Activated T-helper 1 cell treated with Interleukin-2 at 50 U/mL for 16 hours (primary cell): ENCODE measurements at regions not wholly inside any gene's neighbourhood (a gene's known extent, or its start where the extent isn't known, plus 50 kb on each side); places are given as distances from the start of the nearest gene placed in this dataset.
"Not testable (repeated sequence)": the region's sequence is repeated elsewhere in the genome, so short reads cannot be mapped to it uniquely, and the experiment has no call there.

Experiments used
- DNase-seq: peaks from one replicate; pipeline ENCODE4 v3.0.0-alpha.2; 2020; ENCODE audit warnings: low read depth

DNA sequence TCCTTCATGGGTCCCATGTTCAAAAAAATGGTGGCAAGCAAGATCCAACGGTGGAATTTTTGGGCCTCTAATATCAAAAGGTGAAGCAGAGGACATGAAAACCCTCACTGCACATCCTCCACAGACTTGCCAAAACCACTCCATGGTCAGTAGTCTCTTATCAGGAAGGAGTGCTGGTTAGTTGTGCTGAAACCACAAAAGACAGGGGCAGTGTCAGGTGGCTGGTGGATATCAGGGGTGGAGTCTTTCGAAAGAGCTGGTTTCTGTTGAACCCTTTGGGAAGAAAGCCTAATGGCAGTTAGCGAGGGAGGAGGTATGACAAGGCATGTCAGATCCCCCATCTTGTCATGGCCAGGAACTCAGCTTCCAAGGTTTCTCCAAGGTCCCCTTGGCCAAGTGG, 395.9 kb upstream of the CAMK1G start:
- DNase-seq = no peak

GRCh38 chr1:209190591-209191261, 392.8 kb upstream of the CAMK1G start:
- no peak for DNase-seq

DNA sequence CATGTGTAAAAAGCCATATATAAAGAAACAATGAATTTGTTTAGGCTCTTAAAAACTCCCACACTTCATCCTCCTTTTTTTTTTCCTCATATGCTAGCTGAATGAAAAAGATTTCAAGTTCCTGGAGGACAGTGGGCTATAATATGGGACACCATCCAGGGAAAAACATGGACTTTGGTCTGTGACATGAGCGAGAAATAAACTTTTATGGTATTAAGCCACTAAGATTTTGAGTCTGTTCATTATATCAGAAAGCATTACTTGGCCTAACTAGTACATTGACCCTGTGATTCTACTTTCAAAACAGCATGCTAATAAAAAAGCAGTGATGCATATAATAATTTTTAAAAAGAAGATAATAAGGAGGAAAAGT, 392.3 kb upstream of the CAMK1G start:
- no peak for DNase-seq

DNA sequence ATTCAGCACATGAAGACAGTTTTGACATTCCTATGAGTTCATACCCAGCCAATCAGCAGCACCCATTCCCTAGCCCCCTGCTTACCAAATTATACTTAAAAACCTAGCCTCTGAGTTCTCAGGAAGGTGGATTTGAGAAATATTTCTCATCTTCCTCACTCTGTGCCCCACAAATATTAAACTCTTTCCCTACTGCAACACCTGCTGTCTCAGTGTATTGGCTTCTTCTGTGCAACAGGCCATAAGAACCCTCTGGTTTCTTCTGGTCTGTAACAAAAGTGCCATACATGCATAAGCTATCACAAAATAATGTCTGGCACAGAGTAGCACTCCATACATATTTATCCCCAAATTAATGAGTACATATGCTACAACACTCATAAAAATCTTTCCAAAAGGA, 387.4 kb upstream of the CAMK1G start:
- no peak for DNase-seq

DNA sequence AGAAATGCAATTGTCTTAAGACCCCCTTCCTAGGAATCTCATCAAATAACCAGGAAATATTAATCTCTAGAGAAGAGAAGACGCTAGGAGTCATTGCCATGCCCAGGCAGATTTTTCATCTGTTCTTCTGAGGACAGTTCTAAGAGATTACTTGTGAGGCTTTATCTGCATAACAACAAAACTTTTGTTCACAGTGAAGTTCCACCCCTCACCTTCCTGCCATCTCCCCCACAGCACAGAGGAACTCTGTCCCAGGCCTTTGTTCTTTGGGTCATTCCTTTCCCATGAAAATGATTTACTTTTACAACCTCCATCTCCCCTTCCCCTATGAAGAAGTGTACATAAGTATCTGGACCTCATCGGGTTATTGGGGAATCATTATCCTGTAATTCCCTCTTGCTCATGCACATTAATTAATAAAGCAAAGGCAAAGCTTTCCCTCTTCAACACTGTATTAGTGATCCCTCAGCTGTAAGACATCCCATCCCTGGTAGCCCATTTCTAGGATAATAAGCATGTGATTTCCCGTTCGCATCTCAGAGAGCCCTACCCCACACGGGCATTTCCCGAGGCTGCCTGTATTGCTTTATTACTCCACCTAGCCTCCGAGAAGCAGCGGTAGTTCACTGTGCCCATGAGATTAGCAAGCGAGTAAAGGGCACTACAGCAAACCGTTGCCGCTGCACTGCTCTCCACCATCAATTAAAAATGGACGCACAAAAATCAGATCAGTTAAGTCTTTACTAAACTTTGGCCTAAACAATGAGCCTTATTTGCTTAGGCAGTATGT, 384.4 kb upstream of the CAMK1G start:
- no peak for DNase-seq

DNA sequence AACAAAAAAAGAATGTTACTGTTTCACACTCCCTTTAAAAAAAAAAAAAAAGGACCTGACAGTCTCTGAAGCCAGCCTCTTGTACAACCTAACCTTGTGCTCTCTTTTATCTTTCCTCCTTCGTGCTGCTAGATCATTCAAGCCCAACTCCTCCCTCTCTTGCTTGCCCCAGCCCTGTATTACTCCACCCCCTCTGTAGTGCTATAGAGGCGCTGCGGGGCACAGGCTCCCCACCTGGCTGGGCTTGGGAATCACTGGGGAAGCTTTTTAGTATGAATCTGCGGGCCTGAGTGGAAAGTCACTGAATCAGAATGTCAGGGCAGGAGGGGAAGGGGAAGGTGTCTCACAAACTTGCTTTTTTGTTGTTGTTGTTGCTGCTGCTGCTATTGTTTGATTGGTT, 383.7 kb upstream of the CAMK1G start:
- no peak for DNase-seq

GRCh38 chr1:209202321-209202720, 381.2 kb upstream of the CAMK1G start:
- DNase-seq = not testable (repeated sequence)

DNA sequence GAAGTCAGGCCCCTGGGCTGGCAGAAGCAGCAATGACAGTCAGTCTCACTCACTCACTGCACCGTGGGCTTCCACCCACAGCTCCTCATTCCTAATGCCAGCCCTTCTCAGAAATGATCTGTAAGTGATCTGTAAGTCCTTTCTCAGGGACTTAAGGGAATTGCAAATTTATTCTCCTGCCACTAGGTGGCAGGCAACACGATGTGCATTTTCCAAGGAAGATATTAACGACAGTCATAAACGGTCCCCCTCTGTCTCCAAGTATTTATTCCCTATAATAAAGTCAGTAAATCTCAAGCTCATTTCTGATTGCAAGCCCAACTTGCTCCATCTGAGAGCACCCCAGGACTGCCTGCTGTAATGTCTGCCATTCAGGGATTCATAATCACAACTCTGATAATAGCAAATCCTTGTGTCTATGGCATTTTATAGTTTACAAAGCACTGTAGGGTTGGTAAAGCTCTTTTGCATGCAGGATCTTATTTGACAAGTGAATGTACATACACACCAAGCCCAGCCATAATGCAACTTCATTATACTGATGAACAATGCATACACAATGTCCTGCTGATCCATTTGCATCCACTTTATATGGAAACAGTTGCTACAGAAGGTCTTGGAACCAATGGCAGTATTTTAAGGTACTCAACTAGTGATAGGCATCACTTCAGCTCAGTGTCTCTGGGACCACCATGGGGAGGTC, 380.5 kb upstream of the CAMK1G start:
- no peak for DNase-seq

- no peak for DNase-seq
These were observed 380.0 kb upstream of the CAMK1G start for GRCh38 chr1:209203533-209203895.

DNA sequence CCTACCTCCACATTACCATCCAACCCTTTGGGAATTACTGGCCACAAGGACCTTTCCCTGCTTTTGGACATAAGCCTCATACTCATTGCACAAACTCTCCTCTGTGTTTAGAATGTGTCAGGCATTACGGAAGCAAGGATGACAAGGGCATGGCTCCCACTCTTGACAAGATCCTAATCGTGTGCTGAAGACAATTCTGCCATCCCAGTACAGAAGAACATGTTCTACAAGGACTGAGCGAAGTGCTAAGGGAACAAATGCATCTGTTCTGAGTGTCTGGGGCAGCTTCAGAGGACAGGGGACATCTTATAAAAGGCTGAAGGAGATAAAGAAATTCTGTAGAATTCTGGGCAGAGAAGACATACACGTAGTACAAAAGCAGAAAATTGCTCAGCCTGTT, 378.5 kb upstream of the CAMK1G start:
- no peak for DNase-seq

- no peak for DNase-seq
These were observed 376.3 kb upstream of the CAMK1G start for GRCh38 chr1:209207126-209207700.

GRCh38 chr1:209207701-209208286, 375.7 kb upstream of the CAMK1G start:
- no peak for DNase-seq

DNA sequence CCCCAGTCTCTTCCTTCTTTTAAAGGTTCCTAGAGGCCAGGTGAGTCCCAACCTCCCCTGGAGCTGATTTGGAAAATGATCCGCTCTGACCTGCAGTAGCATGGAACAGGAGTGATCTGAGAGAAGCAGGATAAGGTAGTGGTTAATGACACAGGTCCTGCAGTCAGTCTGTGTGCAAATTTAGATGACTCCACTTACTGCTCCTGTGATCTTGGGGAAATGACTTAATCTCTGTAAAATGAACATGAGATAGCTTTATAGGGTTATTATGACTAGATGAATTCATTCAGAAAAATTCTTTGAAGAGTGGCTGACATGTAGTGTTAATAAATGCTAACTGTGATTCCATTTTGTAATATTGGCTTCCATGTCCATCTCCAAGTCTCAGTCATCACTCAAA, 374.9 kb upstream of the CAMK1G start:
- DNase-seq = no peak

GRCh38 chr1:209213989-209214388, 369.5 kb upstream of the CAMK1G start:
- DNase-seq = no peak

DNA sequence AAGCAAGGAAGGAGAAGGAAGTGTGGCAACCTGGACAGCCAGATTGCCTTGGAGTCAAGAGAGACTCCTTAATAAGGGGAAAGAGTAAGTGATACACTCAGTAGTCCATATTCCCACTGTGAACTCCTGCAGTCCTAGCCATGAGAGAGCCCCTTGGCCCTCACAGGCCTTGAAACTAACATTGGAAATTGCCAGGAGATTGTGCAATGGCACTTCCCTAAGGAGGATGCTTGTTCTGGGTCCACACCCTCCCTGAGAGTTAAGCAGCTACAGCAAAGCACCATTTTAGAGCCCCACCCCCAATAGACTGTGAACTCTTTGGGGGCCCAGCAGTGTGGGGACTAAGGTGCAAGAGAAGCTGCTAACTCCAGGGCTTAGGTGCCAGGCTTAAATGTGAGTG, 367.7 kb upstream of the CAMK1G start:
- DNase-seq = no peak

- DNase-seq = no peak
These were observed 365.4 kb upstream of the CAMK1G start for GRCh38 chr1:209218113-209218512.

- DNase-seq = no peak
These were observed 364.5 kb upstream of the CAMK1G start for GRCh38 chr1:209218981-209219380.

GRCh38 chr1:209219791-209220524, 363.6 kb upstream of the CAMK1G start:
- no peak for DNase-seq

- no peak for DNase-seq
These were observed 360.7 kb upstream of the CAMK1G start for GRCh38 chr1:209222826-209223225.

DNA sequence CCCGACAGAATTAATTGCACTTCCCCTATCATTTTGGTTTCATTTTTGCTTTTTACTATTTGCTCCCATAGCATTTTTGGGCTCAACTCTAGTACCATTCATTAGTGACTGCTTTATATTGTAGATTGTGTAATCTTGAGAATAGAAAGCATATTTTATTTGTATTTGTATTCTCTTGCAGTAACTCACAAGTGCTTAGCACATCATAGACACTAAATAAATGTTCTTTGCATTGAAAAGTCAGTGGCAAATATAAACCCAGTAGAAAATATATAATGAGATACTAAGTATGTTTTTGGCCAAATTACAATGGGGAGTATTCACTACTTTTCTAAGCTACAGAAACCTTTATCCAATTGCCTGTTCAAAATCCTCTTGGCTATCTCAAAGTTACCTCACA, 359.7 kb upstream of the CAMK1G start:
- no peak for DNase-seq

- DNase-seq = no peak
These were observed 358.6 kb upstream of the CAMK1G start for GRCh38 chr1:209224886-209225285.

DNA sequence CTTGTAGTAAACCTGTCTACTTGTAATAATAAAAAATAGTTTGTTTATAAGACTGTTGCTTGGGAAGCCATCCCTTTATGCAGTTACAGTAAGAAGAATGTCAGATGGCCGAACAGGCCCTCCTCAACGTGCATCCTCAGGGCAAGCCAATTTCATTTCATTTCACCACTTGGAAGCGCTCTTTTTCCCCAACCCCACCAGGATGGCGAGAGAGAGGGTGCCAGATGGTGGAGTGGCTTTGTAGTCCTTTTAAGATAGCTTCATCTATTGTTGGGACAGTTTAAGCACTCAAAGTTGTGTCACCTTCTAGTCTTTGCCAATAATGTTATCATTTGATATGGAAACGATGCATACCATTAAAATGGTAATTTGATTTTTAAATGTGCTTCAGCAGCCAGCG, 356.3 kb upstream of the CAMK1G start:
- no peak for DNase-seq
